K562 (cell line): ENCODE measurements at regions not wholly inside any gene's neighbourhood (a gene's known extent, or its start where the extent isn't known, plus 50 kb on each side); places are given as distances from the start of the nearest gene placed in this dataset.

Experiments
- ATAC-seq: fragments of 200-7000 bp; cut with Tn5 transposase; 3 replicates; pipeline ENCODE4 v1.9.1; 2020; ENCODE audit warnings: moderate library complexity
- BruUV-seq: library from RNA; stranded (reverse); fragments of 400-500 nt; replicated peaks from 2 replicates; lab custom pipeline; 2021; lab: Mats Ljungman, UMichigan
- CTCF ChIA-PET: fragments of 300-600 bp; formaldehyde crosslinking; extraction: SDS; loops from one replicate; lab custom pipeline; 2021; ENCODE audit warnings: low intra/inter-chr PET ratio; lab: Yijun Ruan, JAX
- POLR2A ChIA-PET: fragments of 300-600, 350-650 bp; sonication (Branson Sonifier 250); formaldehyde crosslinking; extraction: SDS; loops from one replicate; lab custom pipeline; 2021; ENCODE audit warnings: antibody characterized with exemption, inconsistent platforms; lab: Yijun Ruan, JAX
- DNase-seq, 4 experiments: peaks; one replicate each; pipeline versions ENCODE4 v3.0.0 to v3.0.0-alpha.2; 2011 to 2018; ENCODE audit warnings: low spot score in 3 of 4, mixed read lengths in 3 of 4; ENCODE audit errors: extremely low read depth in 1 of 4
- FAIRE-seq: peaks from 2 replicates; lab custom pipeline; 2011; peaks lifted over from hg19 to GRCh38; lab: Jason Lieb, UNC
- H2AFZ ChIP-seq: 2 replicates; pipeline ENCODE4 v1.6.0; 2011; ENCODE audit warnings: low read depth, low read length, control low read depth, inconsistent platforms
- H3K27ac ChIP-seq: fragments of 200-600 bp; 3 replicates; pipeline ENCODE4 v1.8.0; 2011; ENCODE audit warnings: low read depth, mild to moderate bottlenecking, control low read depth, inconsistent platforms, low read length, moderate library complexity, mixed read lengths; ENCODE audit errors: extremely low read depth
- H3K27me3 ChIP-seq, 2 experiments: fragments of 300-600 bp in 1 of 2; 2 replicates in 1 of 2; 3 replicates in 1 of 2; pipeline versions ENCODE4 v1.6.0 to v1.8.0; 2011; ENCODE audit warnings: inconsistent platforms in 2 of 2, low read length in 2 of 2, mild to moderate bottlenecking in 1 of 2, mixed read lengths in 1 of 2, moderate library complexity in 1 of 2; ENCODE audit not compliant: control insufficient read depth in 2 of 2, insufficient read depth in 2 of 2
- H3K36me3 ChIP-seq: fragments of 300-600 bp; 3 replicates; pipeline ENCODE4 v1.8.0; 2011; ENCODE audit warnings: mild to moderate bottlenecking, low read length, inconsistent platforms; ENCODE audit not compliant: control insufficient read depth, insufficient read depth
- H3K4me1 ChIP-seq, 2 experiments: fragments of 200-600 bp in 1 of 2; replicated peaks in 1 of 2; 2 replicates in 1 of 2; 3 replicates in 1 of 2; pipeline versions ENCODE4 v1.5.1 to v1.8.0; 2011; ENCODE audit warnings: inconsistent platforms in 2 of 2, low read length in 2 of 2, mild to moderate bottlenecking in 1 of 2, mixed read lengths in 1 of 2, moderate library complexity in 1 of 2; ENCODE audit not compliant: control insufficient read depth in 2 of 2, insufficient read depth in 2 of 2
- H3K4me2 ChIP-seq: 2 replicates; pipeline ENCODE4 v1.6.1; 2011; ENCODE audit warnings: low read length, control low read depth, inconsistent platforms, mixed read lengths; ENCODE audit not compliant: insufficient read depth
- H3K4me3 ChIP-seq: fragments of 200-600 bp; sonication (generic), shearing (Covaris generic); 2 replicates; pipeline ENCODE4 v1.5.1; 2016; ENCODE audit warnings: control low read depth, inconsistent platforms
- H3K79me2 ChIP-seq: fragments of 200-600 bp; 3 replicates; pipeline ENCODE4 v1.8.0; 2011; ENCODE audit warnings: low read length, inconsistent platforms; ENCODE audit not compliant: control insufficient read depth, insufficient read depth
- H3K9ac ChIP-seq, 2 experiments: 2 replicates each; pipeline versions ENCODE4 v1.6.0 to v1.6.1; 2011; ENCODE audit warnings: low read depth in 2 of 2, low read length in 2 of 2, control low read depth in 1 of 2, inconsistent platforms in 1 of 2, mild to moderate bottlenecking in 1 of 2, mixed read lengths in 1 of 2; ENCODE audit not compliant: insufficient read depth in 1 of 2
- H3K9me1 ChIP-seq: one replicate; pipeline ENCODE4 v1.6.0; 2011; ENCODE audit warnings: inconsistent platforms, mild to moderate bottlenecking, low read length, moderate library complexity; ENCODE audit not compliant: control insufficient read depth, insufficient read depth
- H3K9me3 ChIP-seq: replicated peaks from 2 replicates; pipeline ENCODE4 v1.5.1; 2011; ENCODE audit warnings: low read depth, low read length, inconsistent platforms; ENCODE audit not compliant: control insufficient read depth, insufficient read depth
- H4K20me1 ChIP-seq: replicated peaks from 2 replicates; pipeline ENCODE4 v1.6.1; 2011; ENCODE audit warnings: low read length, inconsistent platforms, mixed read lengths; ENCODE audit not compliant: control insufficient read depth, insufficient read depth
- CEBPG ChIP-seq, 3 experiments: fragments of 200-800 bp in 1 of 3; sonication (Bioruptor generic) in 1 of 3; sonication (generic) in 1 of 3; formaldehyde crosslinking in 1 of 3; IDR thresholded peaks in 2 of 3; conservative IDR thresholded peaks in 1 of 3; 2 replicates each; pipeline versions ENCODE4 v1.6.1 to v1.8.0; 2016 to 2022; ENCODE audit warnings: missing compliant biosample characterization in 2 of 3, missing genetic modification characterization in 2 of 3, mild to moderate bottlenecking in 1 of 3, missing genetic modification reagents in 1 of 3
- CREB5 ChIP-seq: fragments of 250-450 bp; sonication (Bioruptor Pico); IDR thresholded peaks from 2 replicates; pipeline ENCODE4 v1.5.0; 2020; ENCODE audit warnings: mild to moderate bottlenecking
- HDAC1 ChIP-seq, 2 experiments: fragments of 450-650 bp; IDR thresholded peaks; 2 replicates each; pipeline ENCODE4 v1.6.1; 2016 to 2017; ENCODE audit warnings: inconsistent platforms in 1 of 2, mild to moderate bottlenecking in 1 of 2, moderate library complexity in 1 of 2
- KLF13 ChIP-seq: fragments of 450-650 bp; IDR thresholded peaks from 2 replicates; pipeline ENCODE4 v1.6.1; 2016; ENCODE audit warnings: missing genetic modification characterization, low read depth, mild to moderate bottlenecking, missing compliant biosample characterization, moderate library complexity, borderline replicate concordance
- MAX ChIP-seq: sonication (generic); formaldehyde crosslinking; IDR thresholded peaks from 2 replicates; pipeline ENCODE4 v1.9.0; 2022; ENCODE audit warnings: mild to moderate bottlenecking, missing genetic modification reagents
- MTA3 ChIP-seq: fragments of 450-650 bp; formaldehyde crosslinking; IDR thresholded peaks from 2 replicates; pipeline ENCODE4 v1.6.1; 2017; ENCODE audit warnings: mild to moderate bottlenecking, borderline replicate concordance
- PBX2 ChIP-seq, 2 experiments: IDR thresholded peaks in 1 of 2; conservative IDR thresholded peaks in 1 of 2; 2 replicates each; pipeline ENCODE4 v1.6.1; 2016; ENCODE audit warnings: low read depth in 2 of 2, mild to moderate bottlenecking in 1 of 2, missing compliant biosample characterization in 1 of 2, missing genetic modification characterization in 1 of 2, moderate library complexity in 1 of 2
- PRPF4 ChIP-seq: fragments of 200-400 bp; formaldehyde crosslinking; IDR thresholded peaks from one replicate; pipeline ENCODE4 v1.6.1; 2017; ENCODE audit warnings: low read length, low read depth, mild to moderate bottlenecking; ENCODE audit not compliant: insufficient read depth, poor library complexity, severe bottlenecking
- SP1 ChIP-seq: sonication (generic); formaldehyde crosslinking; IDR thresholded peaks from 2 replicates; pipeline ENCODE4 v1.8.1; 2022; ENCODE audit warnings: mild to moderate bottlenecking, missing genetic modification reagents
- ZBTB49 ChIP-seq: sonication (generic); formaldehyde crosslinking; IDR thresholded peaks from 2 replicates; pipeline ENCODE4 v1.8.0; 2022; ENCODE audit warnings: missing genetic modification reagents, mild to moderate bottlenecking, borderline replicate concordance
- WGBS: fragments of 100-300 bp; shearing (Covaris generic); methylation state at CpG from one replicate; pipeline ENCODE4 v1.1.6; 2016; ENCODE audit warnings: low coverage, mixed read lengths; ENCODE audit not compliant: insufficient coverage; ENCODE audit errors: missing lambda C conversion rate; 5-methylcytosine and 5-hydroxymethylcytosine counted together
- in situ Hi-C: fragments of 300-500 bp; cut with MboI; formaldehyde crosslinking; loops from 4 replicates; pipeline ENCODE4 v1.15.0; 2018; ENCODE audit warnings: inconsistent platforms, mixed read lengths
- intact Hi-C: fragments of 100-400 bp; cut with micrococcal nuclease; formaldehyde crosslinking; loops from 2 replicates; pipeline ENCODE4 v1.14.2; 2022

- ChIA-PET CTCF (no interaction called here), POLR2A (no interaction called here)
- Histone ChIP-seq H3K27ac (no peak overlapping the region), H3K9ac (no peak overlapping the region), H2AFZ (no peak overlapping the region), H3K79me2 (no peaks in the 10 kb centered on the region), H3K9me1 (no peaks in the 10 kb centered on the region), H3K27me3 (no peaks in the 10 kb centered on the region; a peak in 1 of 5 replicates), H3K4me2 (no peak overlapping the region), H4K20me1 (no peaks in the 10 kb centered on the region), H3K36me3 (no peaks in the 10 kb centered on the region), H3K9me3 (no peaks in the 10 kb centered on the region), H3K4me3 (no peak overlapping the region), H3K4me1 (no peaks in the 10 kb centered on the region)
- in situ Hi-C loops (no loop called here), intact Hi-C loops (no loop called here)
- no peak for TF ChIP-seq MTA3
- no peak for TF ChIP-seq PBX2 (CRISPR knock-in tag; IDR thresholded peaks at IDR 0.05; ENCODE audit: low read depth)
- no peak for TF ChIP-seq PBX2 (tag; conservative IDR thresholded peaks at IDR 0.05; ENCODE audit: low read depth)
- TF ChIP-seq CREB5 (CRISPR knock-in tag) = no peak
- no peak for TF ChIP-seq PRPF4
- no peak for TF ChIP-seq MAX (CRISPR knock-in tag)
- no peak for TF ChIP-seq SP1 (CRISPR knock-in tag)
- no peak for TF ChIP-seq CEBPG (CRISPR knock-in tag; IDR thresholded peaks at IDR 0.05)
- TF ChIP-seq CEBPG (tag; conservative IDR thresholded peaks at IDR 0.05 in 1 of 2, IDR thresholded peaks at IDR 0.05 in 1 of 2) = no peak
- TF ChIP-seq HDAC1 (IDR thresholded peaks at IDR 0.05) = no peak
- TF ChIP-seq ZBTB49 (CRISPR knock-in tag) = no peak
- no peak for TF ChIP-seq KLF13 (tag)
- DNase-seq (no peak), FAIRE-seq (no peak), ATAC-seq (no peak)
- no TSS peak for BruUV-seq
- under 1% methylated on average over 12 of the region's 12 CpGs for WGBS
Observed at GRCh38 chr2:234632527-234633391, 135.9 kb upstream of the ARL4C start.
